K562 (cell line): ENCODE measurements at regions not wholly inside any gene's neighbourhood (a gene's known extent, or its start where the extent isn't known, plus 50 kb on each side); places are given as distances from the start of the nearest gene placed in this dataset.

Experiments
- ATAC-seq: fragments of 200-7000 bp; cut with Tn5 transposase; 3 replicates; pipeline ENCODE4 v1.9.1; 2020; ENCODE audit warnings: moderate library complexity
- BruUV-seq: library from RNA; stranded (reverse); fragments of 400-500 nt; replicated peaks from 2 replicates; lab custom pipeline; 2021; lab: Mats Ljungman, UMichigan
- CTCF ChIA-PET: fragments of 300-600 bp; formaldehyde crosslinking; extraction: SDS; loops from one replicate; lab custom pipeline; 2021; ENCODE audit warnings: low intra/inter-chr PET ratio; lab: Yijun Ruan, JAX
- POLR2A ChIA-PET: fragments of 300-600, 350-650 bp; sonication (Branson Sonifier 250); formaldehyde crosslinking; extraction: SDS; loops from one replicate; lab custom pipeline; 2021; ENCODE audit warnings: antibody characterized with exemption, inconsistent platforms; lab: Yijun Ruan, JAX
- DNase-seq, 4 experiments: peaks; one replicate each; pipeline versions ENCODE4 v3.0.0 to v3.0.0-alpha.2; 2011 to 2018; ENCODE audit warnings: low spot score in 3 of 4, mixed read lengths in 3 of 4; ENCODE audit errors: extremely low read depth in 1 of 4
- FAIRE-seq: peaks from 2 replicates; lab custom pipeline; 2011; peaks lifted over from hg19 to GRCh38; lab: Jason Lieb, UNC
- H2AFZ ChIP-seq: 2 replicates; pipeline ENCODE4 v1.6.0; 2011; ENCODE audit warnings: low read depth, low read length, control low read depth, inconsistent platforms
- H3K27ac ChIP-seq: fragments of 200-600 bp; 3 replicates; pipeline ENCODE4 v1.8.0; 2011; ENCODE audit warnings: low read depth, mild to moderate bottlenecking, control low read depth, inconsistent platforms, low read length, moderate library complexity, mixed read lengths; ENCODE audit errors: extremely low read depth
- H3K27me3 ChIP-seq, 2 experiments: fragments of 300-600 bp in 1 of 2; 2 replicates in 1 of 2; 3 replicates in 1 of 2; pipeline versions ENCODE4 v1.6.0 to v1.8.0; 2011; ENCODE audit warnings: inconsistent platforms in 2 of 2, low read length in 2 of 2, mild to moderate bottlenecking in 1 of 2, mixed read lengths in 1 of 2, moderate library complexity in 1 of 2; ENCODE audit not compliant: control insufficient read depth in 2 of 2, insufficient read depth in 2 of 2
- H3K36me3 ChIP-seq: fragments of 300-600 bp; 3 replicates; pipeline ENCODE4 v1.8.0; 2011; ENCODE audit warnings: mild to moderate bottlenecking, low read length, inconsistent platforms; ENCODE audit not compliant: control insufficient read depth, insufficient read depth
- H3K4me1 ChIP-seq, 2 experiments: fragments of 200-600 bp in 1 of 2; replicated peaks in 1 of 2; 2 replicates in 1 of 2; 3 replicates in 1 of 2; pipeline versions ENCODE4 v1.5.1 to v1.8.0; 2011; ENCODE audit warnings: inconsistent platforms in 2 of 2, low read length in 2 of 2, mild to moderate bottlenecking in 1 of 2, mixed read lengths in 1 of 2, moderate library complexity in 1 of 2; ENCODE audit not compliant: control insufficient read depth in 2 of 2, insufficient read depth in 2 of 2
- H3K4me2 ChIP-seq: 2 replicates; pipeline ENCODE4 v1.6.1; 2011; ENCODE audit warnings: low read length, control low read depth, inconsistent platforms, mixed read lengths; ENCODE audit not compliant: insufficient read depth
- H3K4me3 ChIP-seq: fragments of 200-600 bp; sonication (generic), shearing (Covaris generic); 2 replicates; pipeline ENCODE4 v1.5.1; 2016; ENCODE audit warnings: control low read depth, inconsistent platforms
- H3K79me2 ChIP-seq: fragments of 200-600 bp; 3 replicates; pipeline ENCODE4 v1.8.0; 2011; ENCODE audit warnings: low read length, inconsistent platforms; ENCODE audit not compliant: control insufficient read depth, insufficient read depth
- H3K9ac ChIP-seq, 2 experiments: 2 replicates each; pipeline versions ENCODE4 v1.6.0 to v1.6.1; 2011; ENCODE audit warnings: low read depth in 2 of 2, low read length in 2 of 2, control low read depth in 1 of 2, inconsistent platforms in 1 of 2, mild to moderate bottlenecking in 1 of 2, mixed read lengths in 1 of 2; ENCODE audit not compliant: insufficient read depth in 1 of 2
- H3K9me1 ChIP-seq: one replicate; pipeline ENCODE4 v1.6.0; 2011; ENCODE audit warnings: inconsistent platforms, mild to moderate bottlenecking, low read length, moderate library complexity; ENCODE audit not compliant: control insufficient read depth, insufficient read depth
- H3K9me3 ChIP-seq: replicated peaks from 2 replicates; pipeline ENCODE4 v1.5.1; 2011; ENCODE audit warnings: low read depth, low read length, inconsistent platforms; ENCODE audit not compliant: control insufficient read depth, insufficient read depth
- H4K20me1 ChIP-seq: replicated peaks from 2 replicates; pipeline ENCODE4 v1.6.1; 2011; ENCODE audit warnings: low read length, inconsistent platforms, mixed read lengths; ENCODE audit not compliant: control insufficient read depth, insufficient read depth
- AFF1 ChIP-seq, 2 experiments: fragments of 450-650 bp; IDR thresholded peaks; 2 replicates each; pipeline ENCODE4 v1.6.1; 2018; ENCODE audit warnings: mild to moderate bottlenecking in 2 of 2, low read depth in 1 of 2; ENCODE audit not compliant: partially characterized antibody in 2 of 2
- CBFA2T3 ChIP-seq: fragments of 450-650 bp; IDR thresholded peaks from 2 replicates; pipeline ENCODE4 v1.6.1; 2017
- CBX1 ChIP-seq: sonication (generic); IDR thresholded peaks from 2 replicates; pipeline ENCODE4 v1.6.1; 2016; ENCODE audit warnings: antibody characterized with exemption, low read depth, mild to moderate bottlenecking
- ETV5 ChIP-seq: sonication (generic); formaldehyde crosslinking; IDR thresholded peaks from 2 replicates; pipeline ENCODE4 v1.4.0; 2020; ENCODE audit warnings: low read depth, mild to moderate bottlenecking, missing genetic modification reagents
- HDAC8 ChIP-seq: fragments of 450-650 bp; IDR thresholded peaks from 2 replicates; pipeline ENCODE4 v1.6.1; 2016; ENCODE audit warnings: mild to moderate bottlenecking, missing genetic modification characterization, moderate library complexity, missing compliant biosample characterization
- NEUROD1 ChIP-seq: fragments of 150-350 bp; IDR thresholded peaks from 2 replicates; pipeline ENCODE4 v1.6.1; 2014; ENCODE audit warnings: borderline replicate concordance, low read length, low read depth; ENCODE audit not compliant: partially characterized antibody
- NR2C2 ChIP-seq, 2 experiments: fragments of 200-800 bp in 1 of 2; sonication (Bioruptor generic) in 1 of 2; sonication (generic) in 1 of 2; formaldehyde crosslinking in 1 of 2; IDR thresholded peaks; 2 replicates each; pipeline versions ENCODE4 v1.6.1 to v1.8.0; 2016 to 2022; ENCODE audit warnings: mild to moderate bottlenecking in 1 of 2, missing compliant biosample characterization in 1 of 2, missing genetic modification characterization in 1 of 2, missing genetic modification reagents in 1 of 2
- PATZ1 ChIP-seq: fragments of 250-450 bp; sonication (Bioruptor Pico); IDR thresholded peaks from 2 replicates; pipeline ENCODE4 v1.5.0; 2020; ENCODE audit warnings: mild to moderate bottlenecking, borderline replicate concordance
- POLR2AphosphoS5 ChIP-seq: IDR thresholded peaks from 2 replicates; pipeline ENCODE4 v1.6.1; 2011; ENCODE audit warnings: mild to moderate bottlenecking, low read depth, low read length, moderate library complexity; ENCODE audit not compliant: control insufficient read depth, insufficient read depth
- PRPF4 ChIP-seq: fragments of 200-400 bp; formaldehyde crosslinking; IDR thresholded peaks from one replicate; pipeline ENCODE4 v1.6.1; 2017; ENCODE audit warnings: low read length, low read depth, mild to moderate bottlenecking; ENCODE audit not compliant: insufficient read depth, poor library complexity, severe bottlenecking
- TEAD1 ChIP-seq, 2 experiments: fragments of 450-650 bp in 1 of 2; sonication (generic) in 1 of 2; formaldehyde crosslinking; IDR thresholded peaks; 2 replicates each; pipeline versions ENCODE4 v1.4.0 to v1.8.0; 2020 to 2022; ENCODE audit warnings: mild to moderate bottlenecking in 2 of 2, missing genetic modification reagents in 1 of 2
- THRAP3 ChIP-seq: fragments of 450-650 bp; IDR thresholded peaks from 2 replicates; pipeline ENCODE4 v1.6.1; 2016; ENCODE audit warnings: mild to moderate bottlenecking, inconsistent platforms, borderline replicate concordance
- WGBS: fragments of 100-300 bp; shearing (Covaris generic); methylation state at CpG from one replicate; pipeline ENCODE4 v1.1.6; 2016; ENCODE audit warnings: low coverage, mixed read lengths; ENCODE audit not compliant: insufficient coverage; ENCODE audit errors: missing lambda C conversion rate; 5-methylcytosine and 5-hydroxymethylcytosine counted together
- in situ Hi-C: fragments of 300-500 bp; cut with MboI; formaldehyde crosslinking; loops from 4 replicates; pipeline ENCODE4 v1.15.0; 2018; ENCODE audit warnings: inconsistent platforms, mixed read lengths
- intact Hi-C: fragments of 100-400 bp; cut with micrococcal nuclease; formaldehyde crosslinking; loops from 2 replicates; pipeline ENCODE4 v1.14.2; 2022

- H3K9ac ChIP-seq: peak overlapping the region in 1 of 2 experiments; percentile 59; a peak in 2 of 4 replicates
- no peaks in the 10 kb centered on the region for H3K9me1 ChIP-seq
- H3K4me3 ChIP-seq: peak overlapping the region; percentile 14; the same call in 1 of the 2 replicates
- no peaks in the 10 kb centered on the region for H3K27me3 ChIP-seq
- no peaks in the 10 kb centered on the region for H3K79me2 ChIP-seq
- 33% methylated on average over 11 of the region's 11 CpGs for WGBS
- ChIA-PET CTCF (no interaction called here), POLR2A (interaction anchor here (0.6 kb wide), 1 partner anchor 1307 kb away, joined by 3 read pairs; no protein-coding TSS in a partner anchor)
- FAIRE-seq (peak; percentile 91), DNase-seq (peak; percentile 22 to 71 (median 46)), ATAC-seq (peak; percentile 91)
- H4K20me1 ChIP-seq: no peaks in the 10 kb centered on the region
- no peaks in the 10 kb centered on the region; the same call in none of the 2 replicates for H3K9me3 ChIP-seq
- in situ Hi-C loops: no loop called here
- intact Hi-C loops: loop anchor here (10.0 kb wide), 1 partner anchor 838 kb away; no protein-coding TSS in a partner anchor
- peak overlapping the region; percentile 66 for H3K4me2 ChIP-seq
- H2AFZ ChIP-seq: peak overlapping the region; percentile 85
- peaks cover 13% of the 10 kb centered on the region; the same call in 2 of the 3 replicates for H3K36me3 ChIP-seq
- peaks cover 0 to 8% of the 10 kb centered on the region in 2 experiments; a peak in 2 of 5 replicates for H3K4me1 ChIP-seq
- BruUV-seq: no TSS peak
- H3K27ac ChIP-seq: peak overlapping the region; percentile 82
- no peak for TF ChIP-seq PATZ1 (CRISPR knock-in tag)
- no peak for TF ChIP-seq TEAD1 (CRISPR knock-in tag; IDR thresholded peaks at IDR 0.05)
- no peak for TF ChIP-seq NR2C2 (CRISPR knock-in tag; IDR thresholded peaks at IDR 0.05)
- peak; percentile 61 for TF ChIP-seq NR2C2 (tag; IDR thresholded peaks at IDR 0.05)
- no peak for TF ChIP-seq POLR2AphosphoS5
- no peak for TF ChIP-seq HDAC8 (tag)
- 0 out of 2 replicates have a peak, but pooled peaks have one; percentile 55 for TF ChIP-seq CBX1
- TF ChIP-seq NEUROD1: peak; percentile 56
- TF ChIP-seq THRAP3: no peak
- TF ChIP-seq PRPF4: no peak
- 0 out of 2 replicates have a peak, but pooled peaks have one; percentile 13 for TF ChIP-seq CBFA2T3
- no peak for TF ChIP-seq AFF1 (IDR thresholded peaks at IDR 0.05; ENCODE audit: low read depth in 1 of 2, partially characterized antibody in 2 of 2)
- no peak for TF ChIP-seq ETV5
Measured at GRCh38 chrX:131812847-131813825, 210.0 kb upstream of the STK26 start.
